ENCODE measurements at regions not wholly inside any gene's neighbourhood (a gene's known extent, or its start where the extent isn't known, plus 50 kb on each side); places are given as distances from the start of the nearest gene placed in this dataset.

DNA sequence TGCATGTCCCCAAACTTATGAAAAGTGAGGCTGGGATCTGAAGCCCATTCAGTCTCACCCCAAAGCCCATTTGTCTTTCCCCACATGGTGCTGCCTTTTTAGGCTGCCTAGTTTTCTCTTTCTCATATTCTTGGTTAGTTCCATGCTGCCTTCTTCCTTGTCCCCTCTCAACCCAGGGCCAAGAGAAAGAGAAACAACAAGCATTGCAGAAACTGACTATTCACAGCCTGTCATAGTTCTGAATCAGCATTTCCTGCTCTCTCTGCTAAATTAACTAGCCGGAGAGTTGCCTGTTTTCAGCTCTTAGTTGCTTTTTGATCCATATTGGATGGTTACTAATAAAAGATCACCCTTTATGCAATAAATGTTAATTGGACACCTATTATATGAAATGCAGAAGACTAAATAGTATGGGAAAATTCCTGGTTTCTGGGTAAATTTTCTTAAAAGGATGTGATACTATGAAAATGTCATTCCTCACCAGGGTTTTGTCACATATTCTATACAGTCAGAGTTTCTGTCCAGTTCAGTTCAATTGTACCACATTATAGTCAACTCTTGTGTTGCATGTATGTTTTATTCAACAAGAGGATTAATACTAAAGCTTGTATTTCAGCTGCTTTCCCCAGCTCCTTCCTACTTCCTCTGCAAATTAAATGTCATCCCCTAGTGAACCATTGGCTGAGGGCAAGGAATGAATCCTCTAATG, 246.5 kb downstream of the GALR1 start:
- no peak for TF ChIP-seq POLR2A (IDR thresholded peaks at IDR 0.05; ENCODE audit: low read length)
- TF ChIP-seq GATA1 (IDR thresholded peaks at IDR 0.05; ENCODE audit: low read depth, low read length) = no peak

Measured in erythroblast (primary cell).